GM23338 (cell line): ENCODE measurements at regions not wholly inside any gene's neighbourhood (a gene's known extent, or its start where the extent isn't known, plus 50 kb on each side); places are given as distances from the start of the nearest gene placed in this dataset.

Experiments used
- CREB1 ChIP-seq: fragments of 250-450 bp; sonication (Bioruptor Pico); IDR thresholded peaks from 2 replicates; pipeline ENCODE4 v1.5.0; 2020; ENCODE audit warnings: low read depth, mild to moderate bottlenecking, moderate library complexity
- CTCF ChIP-seq, 2 experiments: fragments of 200-600 bp in 1 of 2; sonication (generic) in 1 of 2; conservative IDR thresholded peaks; 2 replicates each; pipeline versions ENCODE4 v1.5.1 to v1.6.1; 2016 to 2017; ENCODE audit warnings: antibody characterized with exemption in 2 of 2, low read depth in 2 of 2, mild to moderate bottlenecking in 2 of 2, moderate library complexity in 1 of 2
- ETS1 ChIP-seq: IDR thresholded peaks from 2 replicates; pipeline ENCODE4 v1.6.1; 2016; ENCODE audit warnings: antibody characterized with exemption
- EZH2 ChIP-seq: fragments of 200-600 bp; sonication (generic); IDR thresholded peaks from one replicate; pipeline ENCODE4 v1.8.0; 2017; ENCODE audit warnings: antibody characterized with exemption, mild to moderate bottlenecking, low read depth; ENCODE audit not compliant: unreplicated experiment
- EZH2phosphoT487 ChIP-seq: fragments of 200-600 bp; sonication (generic); IDR thresholded peaks from one replicate; pipeline ENCODE4 v1.8.1; 2018; ENCODE audit warnings: antibody characterized with exemption; ENCODE audit not compliant: unreplicated experiment
- JUNB ChIP-seq: IDR thresholded peaks from one replicate; pipeline ENCODE4 v1.6.1; 2016; ENCODE audit warnings: antibody characterized with exemption; ENCODE audit not compliant: unreplicated experiment
- NANOG ChIP-seq: IDR thresholded peaks from 2 replicates; pipeline ENCODE4 v1.6.1; 2016; ENCODE audit warnings: antibody characterized with exemption, borderline replicate concordance
- POLR2AphosphoS5 ChIP-seq: IDR thresholded peaks from 2 replicates; pipeline ENCODE4 v1.6.1; 2016; ENCODE audit warnings: antibody characterized with exemption, low read depth
- REST ChIP-seq: IDR thresholded peaks from one replicate; pipeline ENCODE4 v1.6.1; 2018; ENCODE audit warnings: antibody characterized with exemption; ENCODE audit not compliant: unreplicated experiment
- STAT1 ChIP-seq: IDR thresholded peaks from one replicate; pipeline ENCODE4 v1.6.1; 2016; ENCODE audit warnings: antibody characterized with exemption; ENCODE audit not compliant: unreplicated experiment
- ZNF331 ChIP-seq: fragments of 250-450 bp; sonication (Bioruptor Pico); IDR thresholded peaks from 2 replicates; pipeline ENCODE4 v1.5.0; 2020; ENCODE audit warnings: low read depth, mild to moderate bottlenecking, moderate library complexity
- ZNF462 ChIP-seq: fragments of 250-450 bp; sonication (Bioruptor Pico); IDR thresholded peaks from 2 replicates; pipeline ENCODE4 v1.5.0; 2020; ENCODE audit warnings: mild to moderate bottlenecking, moderate library complexity

- TF ChIP-seq CTCF (conservative IDR thresholded peaks at IDR 0.05; ENCODE audit: low read depth in 2 of 2) (no peak), EZH2 (no peak), JUNB (no peak), ETS1 (no peak), POLR2AphosphoS5 (no peak), EZH2phosphoT487 (no peak), REST (no peak), ZNF331 (CRISPR knock-in tag) (no peak), STAT1 (no peak), ZNF462 (CRISPR knock-in tag) (no peak), NANOG (no peak), CREB1 (CRISPR knock-in tag) (no peak)
These were observed 135.1 kb downstream of the PLG start for GRCh38 chr6:160837146-160837545.
